Choroid plexus epithelial cell (primary cell): ENCODE measurements at regions not wholly inside any gene's neighbourhood (a gene's known extent, or its start where the extent isn't known, plus 50 kb on each side); places are given as distances from the start of the nearest gene placed in this dataset.

ENCODE experiments used
- DNase-seq: peaks from one replicate; pipeline ENCODE4 v3.0.0-alpha.2; 2010; ENCODE audit warnings: low read depth
- H3K4me3 ChIP-seq: 2 replicates; pipeline ENCODE4 v1.5.1; 2011; ENCODE audit warnings: low read depth, mild to moderate bottlenecking, control low read depth, low read length, moderate library complexity
- CTCF ChIP-seq: conservative IDR thresholded peaks from 2 replicates; pipeline ENCODE4 v1.5.1; 2011; ENCODE audit warnings: low read depth, mild to moderate bottlenecking, control low read depth, inconsistent platforms, low read length, moderate library complexity

- TF ChIP-seq CTCF, result no peak
- H3K4me3 ChIP-seq, result no peak overlapping the region
- DNase-seq, result no peak
Observed at GRCh38 chr16:51321251-51321650, 170.2 kb upstream of the SALL1 start.

DNA sequence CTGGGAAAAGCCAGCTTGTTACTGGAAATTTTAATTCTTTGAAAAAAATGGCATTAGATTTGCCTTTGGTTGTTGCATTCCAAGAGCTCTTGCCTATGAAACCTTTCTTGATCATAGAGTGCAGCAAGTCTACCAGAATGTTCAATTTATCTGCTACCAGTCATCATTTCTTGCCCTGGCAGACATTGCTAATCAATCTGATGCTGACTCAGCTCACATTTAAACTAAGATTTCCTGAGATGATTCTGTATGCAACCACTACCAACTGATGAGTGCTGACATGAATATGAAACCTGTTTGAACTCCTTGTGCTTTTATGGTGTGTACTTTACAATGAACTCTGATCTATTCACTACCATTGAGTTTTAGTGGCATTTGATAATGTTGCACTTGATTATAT lies 166.5 kb upstream of the SALL1 start:
- no peak overlapping the region for H3K4me3 ChIP-seq
- no peak for DNase-seq
- TF ChIP-seq CTCF, result no peak

DNA sequence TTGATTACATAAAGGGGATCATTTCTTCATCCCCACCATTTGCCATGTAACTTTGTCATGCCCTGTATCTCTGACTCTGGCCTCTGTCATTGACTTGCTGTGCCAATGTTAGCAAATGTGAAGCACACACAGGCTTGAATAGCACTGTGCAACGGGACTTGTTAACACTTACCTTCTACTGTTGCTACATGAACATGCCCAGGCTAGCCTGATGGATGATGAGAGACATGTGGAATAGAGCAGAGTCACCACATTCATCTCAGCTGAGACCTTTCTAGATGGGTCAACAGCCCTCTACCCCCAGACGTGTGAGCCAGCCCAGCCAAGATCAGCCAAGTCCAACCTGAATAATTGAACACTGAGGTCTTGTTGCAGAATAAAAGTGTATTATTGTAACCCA lies 162.1 kb upstream of the SALL1 start:
- TF ChIP-seq CTCF, result no peak

DNA sequence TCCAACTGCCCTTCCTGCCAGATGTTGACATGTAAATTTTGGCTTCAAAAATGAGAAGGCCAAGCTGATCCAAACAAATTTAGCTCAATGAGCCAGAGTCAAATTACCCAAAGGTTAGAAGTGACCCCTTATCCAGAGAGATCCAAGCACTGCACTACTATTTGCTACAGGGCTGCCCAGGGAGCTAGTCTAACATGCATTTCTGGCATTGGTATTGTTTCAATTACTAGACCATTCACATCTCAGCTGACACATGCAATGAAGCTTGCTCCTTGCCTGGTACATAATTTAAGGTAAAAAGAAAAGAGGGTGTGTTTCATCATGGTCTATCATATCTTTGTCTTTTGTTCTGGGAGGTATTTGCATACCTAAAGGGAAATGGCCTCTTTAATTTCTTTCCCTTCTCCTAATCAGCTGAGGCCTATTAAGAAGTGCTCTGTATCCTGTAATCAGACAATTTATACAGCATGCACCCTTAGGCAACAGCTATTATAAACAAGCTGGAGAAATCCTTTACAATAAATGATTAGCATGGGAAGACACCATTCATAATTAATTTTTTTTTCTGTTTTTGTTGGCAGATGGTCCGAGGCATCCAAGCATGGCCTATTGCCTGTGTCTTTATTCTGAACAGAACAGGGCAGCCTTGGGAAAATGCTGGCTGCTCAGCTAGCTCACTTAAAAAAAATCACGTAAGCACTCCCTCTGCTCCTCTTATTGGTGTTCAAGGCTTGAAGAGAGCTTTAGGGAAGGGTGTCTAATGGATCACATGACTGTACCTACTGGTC lies 161.5 kb upstream of the SALL1 start:
- DNase-seq, result no peak
- no peak overlapping the region for H3K4me3 ChIP-seq
- TF ChIP-seq CTCF, result no peak

More for the DNA sequence above, 162.1 kb upstream of the SALL1 start:
- H3K4me3 ChIP-seq, result no peak overlapping the region
- DNase-seq, result no peak

DNA sequence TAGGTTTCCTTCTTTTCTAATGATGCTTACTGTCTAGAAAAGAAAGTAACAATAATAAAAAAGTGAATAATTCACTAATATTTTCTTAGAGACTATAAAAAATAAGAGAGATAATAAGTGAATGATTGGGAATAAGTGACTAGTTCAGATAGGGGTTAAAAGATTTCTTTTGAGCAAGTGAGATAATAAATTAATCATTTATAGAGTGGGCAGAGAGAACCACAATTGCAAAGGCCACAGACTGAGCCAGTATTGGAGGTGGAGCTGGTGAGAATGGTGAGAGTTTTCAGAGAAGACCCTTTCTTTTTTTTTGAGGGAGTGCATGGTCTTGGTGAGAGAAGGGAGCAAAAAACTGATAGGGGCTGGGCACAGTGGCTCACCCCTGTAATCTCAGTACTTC lies 159.1 kb upstream of the SALL1 start:
- TF ChIP-seq CTCF, result no peak
- no peak overlapping the region for H3K4me3 ChIP-seq
- DNase-seq, result no peak

GRCh38 chr16:51306886-51307595 lies 156.0 kb upstream of the SALL1 start:
- no peak overlapping the region for H3K4me3 ChIP-seq
- no peak for TF ChIP-seq CTCF
- no peak for DNase-seq
